ENCODE measurements at regions not wholly inside any gene's neighbourhood (a gene's known extent, or its start where the extent isn't known, plus 50 kb on each side); places are given as distances from the start of the nearest gene placed in this dataset.
"Not testable (repeated sequence)": the region's sequence is repeated elsewhere in the genome, so short reads cannot be mapped to it uniquely, and the experiment has no call there.

DNA sequence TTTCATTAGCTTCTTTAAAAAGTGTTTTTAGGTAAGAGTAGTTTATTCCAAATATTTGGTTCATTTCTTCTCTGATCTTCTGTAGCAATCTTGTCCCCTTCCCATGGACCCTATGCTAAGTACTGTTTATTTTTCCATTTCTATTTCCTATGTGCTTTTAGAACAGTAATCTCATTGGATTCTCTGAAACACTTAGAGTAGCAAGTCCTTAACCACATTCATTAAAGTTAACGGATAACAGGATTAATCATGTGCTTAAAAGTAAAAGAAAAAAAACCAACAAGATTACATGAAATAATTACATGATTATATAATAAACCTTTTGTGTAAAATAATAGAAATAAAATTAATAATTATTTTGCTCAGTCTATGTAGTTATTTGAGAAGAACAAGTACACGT, 929.7 kb downstream of the C4orf33 start:
- no peak overlapping the region for H3K4me3 ChIP-seq (ENCODE audit: low read depth, low read length)
- no peak for DNase-seq (ENCODE audit: low read depth)
- TF ChIP-seq, protein P1, sequence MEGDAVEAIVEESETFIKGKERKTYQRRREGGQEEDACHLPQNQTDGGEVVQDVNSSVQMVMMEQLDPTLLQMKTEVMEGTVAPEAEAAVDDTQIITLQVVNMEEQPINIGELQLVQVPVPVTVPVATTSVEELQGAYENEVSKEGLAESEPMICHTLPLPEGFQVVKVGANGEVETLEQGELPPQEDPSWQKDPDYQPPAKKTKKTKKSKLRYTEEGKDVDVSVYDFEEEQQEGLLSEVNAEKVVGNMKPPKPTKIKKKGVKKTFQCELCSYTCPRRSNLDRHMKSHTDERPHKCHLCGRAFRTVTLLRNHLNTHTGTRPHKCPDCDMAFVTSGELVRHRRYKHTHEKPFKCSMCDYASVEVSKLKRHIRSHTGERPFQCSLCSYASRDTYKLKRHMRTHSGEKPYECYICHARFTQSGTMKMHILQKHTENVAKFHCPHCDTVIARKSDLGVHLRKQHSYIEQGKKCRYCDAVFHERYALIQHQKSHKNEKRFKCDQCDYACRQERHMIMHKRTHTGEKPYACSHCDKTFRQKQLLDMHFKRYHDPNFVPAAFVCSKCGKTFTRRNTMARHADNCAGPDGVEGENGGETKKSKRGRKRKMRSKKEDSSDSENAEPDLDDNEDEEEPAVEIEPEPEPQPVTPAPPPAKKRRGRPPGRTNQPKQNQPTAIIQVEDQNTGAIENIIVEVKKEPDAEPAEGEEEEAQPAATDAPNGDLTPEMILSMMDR (conservative IDR thresholded peaks at IDR 0.05; ENCODE audit: low read depth, low read length) = no peak

DNA sequence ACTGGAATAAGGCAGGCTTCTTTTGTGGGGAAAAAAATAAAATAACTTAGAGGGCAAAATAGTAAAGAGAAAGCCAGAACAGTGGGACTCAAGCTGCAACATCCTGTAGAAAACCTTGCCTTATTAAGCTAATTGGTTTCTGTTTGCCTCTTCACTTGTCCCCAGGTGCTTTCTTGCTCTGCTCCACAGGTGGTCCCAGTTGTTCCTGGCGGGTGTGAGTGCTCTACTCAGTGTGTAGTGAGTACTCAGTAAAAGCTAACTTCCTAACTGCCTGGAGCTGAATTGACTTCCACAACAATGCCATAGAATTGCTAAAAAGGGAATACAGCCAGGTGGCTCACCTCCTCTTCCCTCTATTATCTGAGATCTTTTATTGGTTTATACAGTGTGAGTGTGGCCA, 930.2 kb downstream of the C4orf33 start:
- DNase-seq (ENCODE audit: low read depth) = no peak
- no peak overlapping the region for H3K4me3 ChIP-seq (ENCODE audit: low read depth, low read length)
- TF ChIP-seq, protein P1 (conservative IDR thresholded peaks at IDR 0.05; ENCODE audit: low read depth, low read length) = no peak

DNA sequence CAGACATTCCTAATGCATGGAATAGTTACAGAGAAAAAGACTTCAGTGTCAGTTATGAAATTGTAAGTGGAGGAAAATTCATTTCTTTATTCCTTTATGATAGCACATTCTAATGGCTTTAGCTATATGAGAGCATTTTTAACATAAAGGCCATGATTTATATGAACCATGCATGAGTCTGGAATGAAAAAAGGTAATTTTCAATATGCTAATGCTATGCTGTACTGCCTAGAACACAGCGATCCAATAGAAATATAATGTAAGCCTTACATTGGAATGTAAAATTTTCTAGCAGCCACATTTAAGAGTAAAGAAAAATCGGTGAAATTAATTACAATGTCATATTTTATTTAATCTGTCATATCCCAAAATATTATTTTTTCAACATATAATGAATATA, 932.0 kb downstream of the C4orf33 start:
- no peak for DNase-seq (ENCODE audit: low read depth)
- no peak overlapping the region for H3K4me3 ChIP-seq (ENCODE audit: low read depth, low read length)
- TF ChIP-seq, protein P1 (conservative IDR thresholded peaks at IDR 0.05; ENCODE audit: low read depth, low read length) = no peak

DNA sequence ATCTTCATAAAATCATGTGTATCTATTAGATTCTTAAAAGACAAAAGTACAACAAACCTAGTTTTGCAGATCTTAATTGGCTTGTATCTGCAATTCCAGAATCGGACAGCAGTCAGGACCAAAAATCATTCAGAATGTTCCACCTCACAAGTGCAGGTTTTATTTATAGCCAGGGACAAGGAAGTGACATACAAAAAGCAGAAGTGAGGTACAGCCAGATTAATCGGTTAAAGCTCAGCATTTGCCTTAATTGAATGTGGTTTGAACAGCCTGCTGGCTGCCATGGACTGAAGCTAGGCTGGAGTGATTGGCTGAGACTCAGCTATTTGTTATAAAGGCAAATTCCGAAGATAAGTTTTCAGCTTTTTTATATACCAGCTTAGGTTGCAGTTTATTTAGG, 932.6 kb downstream of the C4orf33 start:
- H3K4me3 ChIP-seq (ENCODE audit: low read depth, low read length) = no peak overlapping the region
- TF ChIP-seq, protein P1 (conservative IDR thresholded peaks at IDR 0.05; ENCODE audit: low read depth, low read length) = no peak
- no peak for DNase-seq (ENCODE audit: low read depth)

DNA sequence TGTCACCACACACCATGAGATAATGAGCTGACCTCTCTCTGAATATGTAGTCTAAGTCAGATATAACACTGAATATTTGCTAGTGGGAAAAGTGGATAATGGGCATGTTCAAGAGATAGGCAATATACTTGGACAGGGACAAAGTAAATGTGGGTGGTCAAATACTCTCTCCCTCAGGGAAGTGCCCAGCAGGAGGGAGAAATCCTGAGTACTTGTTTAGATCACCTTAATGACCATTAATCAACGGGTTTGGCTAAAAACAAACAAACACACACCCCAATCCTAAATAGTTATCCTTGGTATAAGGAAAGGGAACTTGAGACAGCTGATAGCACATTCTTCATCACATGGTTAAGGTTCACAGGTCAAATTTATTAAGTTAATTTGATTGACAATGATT, 933.5 kb downstream of the C4orf33 start:
- DNase-seq (ENCODE audit: low read depth) = no peak
- TF ChIP-seq, protein P1 (conservative IDR thresholded peaks at IDR 0.05; ENCODE audit: low read depth, low read length) = no peak
- H3K4me3 ChIP-seq (ENCODE audit: low read depth, low read length) = no peak overlapping the region

DNA sequence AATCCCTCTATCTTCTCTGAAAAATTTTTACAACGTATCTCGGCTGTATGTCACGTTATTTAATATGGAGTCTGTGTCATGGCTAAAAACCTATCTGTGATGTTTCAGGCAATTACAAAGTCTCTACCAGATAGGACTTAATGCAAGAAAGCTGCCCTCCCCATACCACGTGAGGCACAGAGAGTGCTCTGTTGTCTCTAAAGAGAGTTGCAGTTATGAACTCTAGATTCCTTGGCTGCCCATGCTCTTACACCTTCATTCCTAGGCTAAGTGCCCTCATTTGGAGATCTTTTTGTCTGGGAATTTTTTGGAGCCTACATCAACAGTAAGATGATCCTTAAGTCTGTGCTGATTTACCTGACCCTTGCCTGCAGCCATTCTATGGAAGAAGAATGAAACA, 935.9 kb downstream of the C4orf33 start:
- TF ChIP-seq, protein P1 (conservative IDR thresholded peaks at IDR 0.05; ENCODE audit: low read depth, low read length) = no peak
- no peak overlapping the region for H3K4me3 ChIP-seq (ENCODE audit: low read depth, low read length)
- no peak for DNase-seq (ENCODE audit: low read depth)

DNA sequence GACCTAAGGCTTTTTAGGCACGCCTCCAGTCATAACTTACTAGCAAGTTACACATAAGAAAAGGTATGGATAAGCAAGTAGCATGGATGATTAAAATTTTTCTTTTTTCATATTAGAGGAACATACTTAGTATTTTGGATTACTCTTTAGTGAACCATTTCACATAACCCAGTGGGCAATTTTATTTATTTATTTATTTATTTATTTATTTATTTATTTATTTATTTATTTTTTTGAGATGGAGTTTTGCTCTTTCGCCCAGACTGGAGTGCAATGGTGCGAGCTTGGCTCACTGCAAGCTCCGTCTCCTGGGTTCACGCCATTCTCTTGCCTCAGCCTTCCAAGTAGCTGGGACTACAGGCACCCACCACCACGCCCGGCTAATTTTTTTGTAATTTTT, 937.7 kb downstream of the C4orf33 start:
- not testable (repeated sequence) for DNase-seq (ENCODE audit: low read depth); H3K4me3 ChIP-seq (ENCODE audit: low read depth, low read length)

DNA sequence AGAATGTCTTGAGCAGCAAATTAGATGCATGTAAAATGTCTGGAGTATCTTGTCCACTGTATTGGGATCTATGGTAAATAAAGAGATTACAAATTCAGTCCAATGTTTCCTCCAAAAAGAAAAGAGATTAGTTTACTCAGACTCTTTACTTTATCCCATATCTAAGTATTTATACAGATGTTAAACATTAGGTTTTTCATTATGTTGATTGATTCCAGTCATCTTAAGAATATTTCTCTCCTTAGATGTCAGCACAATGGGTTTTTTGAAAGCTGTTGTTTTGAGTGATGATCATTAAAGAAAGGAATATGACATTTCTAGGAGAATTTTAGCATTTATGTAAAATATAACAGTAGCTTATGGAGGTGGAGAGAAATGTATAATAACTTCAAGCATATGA, 938.9 kb downstream of the C4orf33 start:
- no peak for DNase-seq (ENCODE audit: low read depth)
- TF ChIP-seq, protein P1 (conservative IDR thresholded peaks at IDR 0.05; ENCODE audit: low read depth, low read length) = no peak
- no peak overlapping the region for H3K4me3 ChIP-seq (ENCODE audit: low read depth, low read length)

Data from choroid plexus epithelial cell (primary cell).